ENCODE measurements at regions not wholly inside any gene's neighbourhood (a gene's known extent, or its start where the extent isn't known, plus 50 kb on each side); places are given as distances from the start of the nearest gene placed in this dataset.

DNA sequence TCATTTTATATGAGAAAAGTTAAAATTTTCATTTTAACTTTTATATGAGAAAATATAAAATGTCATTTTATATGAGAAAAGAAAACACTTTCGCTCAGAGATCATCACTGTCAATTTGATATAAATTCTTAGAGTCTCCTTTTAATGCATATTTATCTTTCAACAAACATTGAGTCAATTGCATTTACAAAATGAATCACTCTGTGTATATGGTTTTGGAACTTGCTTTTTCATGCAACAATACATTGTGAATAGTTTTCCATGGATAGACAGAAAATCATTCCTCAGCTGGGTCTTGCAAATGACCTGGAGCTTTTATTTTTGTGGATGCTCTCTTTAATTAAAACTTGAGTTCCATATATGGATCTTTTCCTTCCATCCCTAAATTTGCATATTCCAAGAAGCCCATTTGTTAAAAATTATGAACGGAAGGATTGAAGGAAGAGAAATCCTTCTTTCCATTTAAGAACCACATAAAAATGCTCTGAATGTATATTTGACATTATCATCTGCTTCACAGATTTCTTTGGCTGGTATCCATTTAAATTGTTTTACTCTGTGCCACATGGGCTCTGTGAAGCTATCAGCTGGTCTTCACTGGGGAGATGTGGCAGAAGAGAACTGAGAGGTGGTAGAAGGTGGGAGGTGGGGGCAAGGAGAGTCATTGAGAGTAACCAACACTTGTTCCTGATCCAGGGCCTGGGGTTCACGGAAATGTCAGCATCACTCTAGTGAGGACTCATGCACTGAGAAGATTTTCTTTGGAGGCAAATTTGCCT is 104.1 kb downstream of the QPCT start:
- Histone ChIP-seq H3K9me3 (ENCODE audit: control insufficient read depth in 2 of 3, insufficient read depth in 1 of 3, low read length in 3 of 3) (no peaks in the 10 kb centered on the region), H3K27me3 (ENCODE audit: control insufficient read depth, insufficient read depth, low read length) (no peaks in the 10 kb centered on the region), H3K4me1 (ENCODE audit: control insufficient read depth in 2 of 3, insufficient read depth in 2 of 3, low read depth in 1 of 3, low read length in 3 of 3) (peaks cover 0 to 3% (median 0%) of the 10 kb centered on the region in 3 donors), H3K9ac (ENCODE audit: low read length in 3 of 3) (no peak overlapping the region), H3K4me3 (ENCODE audit: low read length in 3 of 3) (no peak overlapping the region), H3K27ac (ENCODE audit: low read depth in 2 of 2, low read length in 2 of 2) (no peak overlapping the region), H3K36me3 (ENCODE audit: control insufficient read depth in 2 of 3, insufficient read depth in 3 of 3, low read length in 3 of 3) (no peaks in the 10 kb centered on the region)
- intact Hi-C loops (cut with DNase I): no loop called here
- FAIRE-seq (no peak), DNase-seq (no peak)
- no peak for TF ChIP-seq CTCF (IDR thresholded peaks at IDR 0.05; ENCODE audit: borderline replicate concordance, extremely low read depth, insufficient read depth)

DNA sequence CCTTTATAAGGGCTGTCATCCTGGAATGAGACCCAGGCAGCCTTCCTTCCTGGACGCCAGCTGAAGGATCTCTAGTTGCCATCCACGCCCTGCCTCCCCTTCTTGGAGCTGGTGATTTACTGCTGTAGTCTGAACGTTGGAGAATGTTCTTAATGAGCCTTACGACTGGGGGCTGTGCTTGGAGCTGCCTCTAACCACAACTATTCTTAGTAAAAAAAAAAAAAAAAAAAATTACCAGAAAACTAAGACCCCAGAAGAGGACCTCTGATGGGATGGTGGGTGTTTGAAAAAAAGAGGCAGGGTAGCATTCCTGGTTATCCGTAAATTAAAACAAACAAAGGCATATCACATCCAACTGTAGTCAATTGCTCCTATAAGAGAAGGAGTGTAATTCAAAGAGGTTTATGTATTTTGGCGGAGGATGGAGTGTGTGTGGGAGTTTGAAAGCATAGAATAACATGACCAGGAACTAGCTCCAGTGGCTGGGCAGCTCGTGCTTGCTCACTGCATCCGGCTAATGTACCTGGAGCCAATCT is 105.4 kb downstream of the QPCT start:
- no peaks in the 10 kb centered on the region for H3K27me3 ChIP-seq (ENCODE audit: control insufficient read depth, insufficient read depth, low read length)
- no peak overlapping the region for H3K9ac ChIP-seq (ENCODE audit: low read length in 3 of 3)
- no peaks in the 10 kb centered on the region for H3K36me3 ChIP-seq (ENCODE audit: control insufficient read depth in 2 of 3, insufficient read depth in 3 of 3, low read length in 3 of 3)
- TF ChIP-seq CTCF (IDR thresholded peaks at IDR 0.05; ENCODE audit: borderline replicate concordance, extremely low read depth, insufficient read depth): no peak
- no peak overlapping the region for H3K4me3 ChIP-seq (ENCODE audit: low read length in 3 of 3)
- H3K4me1 ChIP-seq (ENCODE audit: control insufficient read depth in 2 of 3, insufficient read depth in 2 of 3, low read depth in 1 of 3, low read length in 3 of 3): peaks cover 0 to 3% (median 0%) of the 10 kb centered on the region in 3 donors
- intact Hi-C loops (cut with DNase I): no loop called here
- DNase-seq: peak; percentile 66 to 94 (median 80)
- no peak overlapping the region for H3K27ac ChIP-seq (ENCODE audit: low read depth in 2 of 2, low read length in 2 of 2)
- no peak for FAIRE-seq
- no peaks in the 10 kb centered on the region for H3K9me3 ChIP-seq (ENCODE audit: control insufficient read depth in 2 of 3, insufficient read depth in 1 of 3, low read length in 3 of 3)

DNA sequence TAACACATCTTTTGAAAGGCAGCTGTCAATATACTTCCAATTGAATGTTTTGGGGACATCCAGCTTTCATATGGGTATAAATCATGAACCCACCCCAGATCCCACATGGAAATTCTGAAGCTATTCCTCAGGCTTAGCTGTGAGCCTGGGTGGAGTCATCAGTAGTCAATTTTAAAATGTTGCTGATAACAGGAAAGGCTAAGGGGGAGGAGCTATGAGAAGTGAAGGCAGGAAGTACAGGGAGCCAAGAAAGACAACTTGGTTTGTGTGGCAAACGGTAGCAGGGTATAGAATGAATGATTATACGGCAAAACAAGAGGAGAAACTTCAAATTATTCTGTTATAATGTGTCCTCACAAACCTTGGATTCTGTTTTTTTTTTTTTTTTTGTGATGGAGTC is 108.6 kb downstream of the QPCT start:
- H3K27me3 ChIP-seq (ENCODE audit: control insufficient read depth, insufficient read depth, low read length): no peaks in the 10 kb centered on the region
- H3K4me1 ChIP-seq (ENCODE audit: control insufficient read depth in 2 of 3, insufficient read depth in 2 of 3, low read depth in 1 of 3, low read length in 3 of 3): peaks cover 0 to 3% (median 0%) of the 10 kb centered on the region in 3 donors
- H3K9ac ChIP-seq (ENCODE audit: low read length in 3 of 3): no peak overlapping the region
- FAIRE-seq: no peak
- TF ChIP-seq CTCF (IDR thresholded peaks at IDR 0.05; ENCODE audit: borderline replicate concordance, extremely low read depth, insufficient read depth): no peak
- no peak for DNase-seq
- no peak overlapping the region for H3K27ac ChIP-seq (ENCODE audit: low read depth in 2 of 2, low read length in 2 of 2)
- H3K4me3 ChIP-seq (ENCODE audit: low read length in 3 of 3): no peak overlapping the region
- intact Hi-C loops (cut with DNase I): no loop called here
- H3K36me3 ChIP-seq (ENCODE audit: control insufficient read depth in 2 of 3, insufficient read depth in 3 of 3, low read length in 3 of 3): no peaks in the 10 kb centered on the region
- H3K9me3 ChIP-seq (ENCODE audit: control insufficient read depth in 2 of 3, insufficient read depth in 1 of 3, low read length in 3 of 3): no peaks in the 10 kb centered on the region

Measured in kidney (tissue), 13 donors.